GM21529 (cell line): ENCODE measurements at regions not wholly inside any gene's neighbourhood (a gene's known extent, or its start where the extent isn't known, plus 50 kb on each side); places are given as distances from the start of the nearest gene placed in this dataset.
"Not testable (repeated sequence)": the region's sequence is repeated elsewhere in the genome, so short reads cannot be mapped to it uniquely, and the experiment has no call there.

Experiments
- ATAC-seq: cut with Tn5 transposase; IDR thresholded peaks from one replicate; pipeline ENCODE4 v1.9.1; 2021; ENCODE audit not compliant: unreplicated experiment

DNA sequence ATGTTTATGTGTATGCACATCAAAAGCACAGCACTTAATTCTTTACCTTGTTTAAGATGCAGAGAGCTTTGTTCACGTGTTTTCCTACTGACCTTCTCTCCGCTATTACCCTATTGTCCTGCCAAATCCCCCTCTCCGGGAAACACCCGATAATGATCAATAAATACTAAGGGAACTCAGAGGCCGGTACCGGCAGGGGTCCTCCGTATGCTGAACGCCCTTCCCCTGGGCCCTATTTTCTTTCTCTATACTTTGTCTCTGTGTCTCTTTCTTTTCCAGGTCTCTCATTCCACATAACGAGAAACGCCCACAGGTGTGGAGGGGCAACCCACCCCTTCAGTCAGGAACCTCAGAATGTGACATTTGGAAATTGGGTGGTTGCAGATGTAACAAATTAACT is 160.1 kb downstream of the ADRA2C start:
- ATAC-seq: not testable (repeated sequence)

DNA sequence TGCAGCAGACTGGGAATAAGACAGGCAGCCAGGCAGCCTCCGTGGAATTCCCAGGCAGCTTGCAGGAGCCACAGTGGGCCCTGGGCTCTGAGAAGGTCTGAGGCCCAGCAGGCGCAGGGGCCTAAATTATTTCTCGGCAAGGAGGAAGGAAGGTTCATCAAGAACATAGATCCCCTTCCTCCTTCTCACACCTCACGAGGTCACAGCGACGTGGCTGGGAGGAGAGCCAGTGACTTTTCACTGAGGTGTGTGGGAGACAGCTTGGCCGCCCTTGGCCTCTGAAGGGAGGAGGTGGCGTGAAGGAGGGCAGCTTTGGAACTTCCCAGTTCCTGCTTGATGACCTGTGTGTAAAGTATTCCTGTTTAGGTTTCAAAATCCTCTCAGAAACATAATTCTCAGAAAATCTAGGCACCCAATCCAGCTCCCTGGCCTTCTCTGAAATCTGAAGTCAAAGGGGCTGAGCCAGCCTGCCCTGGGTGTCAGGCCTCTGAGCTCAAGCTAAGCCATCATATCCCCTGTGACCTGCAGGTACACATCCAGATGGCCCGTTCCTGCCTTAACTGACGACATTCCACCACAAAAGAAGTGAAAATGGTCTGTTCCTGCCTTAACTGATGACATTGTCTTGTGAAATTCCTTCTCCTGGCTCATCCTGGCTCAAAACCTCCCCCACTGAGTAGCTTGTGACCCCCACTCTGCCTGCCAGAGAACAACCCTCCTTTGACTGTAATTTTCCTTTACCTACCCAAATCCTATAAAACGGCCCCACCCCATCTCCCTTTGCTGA is 161.0 kb downstream of the ADRA2C start:
- ATAC-seq: not testable (repeated sequence)

DNA sequence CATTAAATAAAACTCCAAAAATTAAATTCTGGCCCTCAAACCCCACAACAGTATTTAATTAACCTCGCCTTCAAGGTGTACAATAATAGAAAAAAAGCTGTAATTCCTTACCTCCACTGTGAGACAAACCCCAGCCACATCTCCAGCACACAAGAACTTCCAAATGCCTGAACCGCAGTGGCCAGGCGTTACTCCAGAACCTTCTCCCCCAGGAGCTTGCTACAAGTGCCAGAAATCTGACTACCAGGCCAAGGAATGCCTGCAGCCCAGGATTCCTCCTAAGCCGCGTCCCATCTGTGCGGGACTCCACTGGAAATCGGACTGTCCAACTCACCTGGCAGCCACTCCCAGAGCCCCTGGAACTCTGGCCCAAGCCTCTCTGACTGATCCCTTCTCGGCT is 163.2 kb downstream of the ADRA2C start:
- ATAC-seq: not testable (repeated sequence)

DNA sequence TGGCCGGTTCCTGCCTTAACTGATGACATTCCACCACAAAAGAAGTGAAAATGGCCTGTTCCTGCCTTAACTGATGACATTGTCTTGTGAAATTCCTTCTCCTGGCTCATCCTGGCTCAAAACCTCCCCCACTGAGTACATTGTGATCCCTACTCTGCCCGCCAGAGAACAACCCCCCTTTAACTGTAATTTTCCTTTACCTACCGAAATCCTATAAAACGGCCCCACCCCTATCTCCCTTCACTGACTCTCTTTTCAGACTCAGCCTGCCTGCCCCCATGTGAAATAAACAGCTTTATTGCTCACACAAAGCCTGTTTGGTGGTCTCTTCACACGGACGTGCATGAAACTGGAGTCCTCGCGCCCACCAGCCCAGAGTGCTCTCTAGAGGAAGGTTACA is 166.5 kb downstream of the ADRA2C start:
- not testable (repeated sequence) for ATAC-seq

DNA sequence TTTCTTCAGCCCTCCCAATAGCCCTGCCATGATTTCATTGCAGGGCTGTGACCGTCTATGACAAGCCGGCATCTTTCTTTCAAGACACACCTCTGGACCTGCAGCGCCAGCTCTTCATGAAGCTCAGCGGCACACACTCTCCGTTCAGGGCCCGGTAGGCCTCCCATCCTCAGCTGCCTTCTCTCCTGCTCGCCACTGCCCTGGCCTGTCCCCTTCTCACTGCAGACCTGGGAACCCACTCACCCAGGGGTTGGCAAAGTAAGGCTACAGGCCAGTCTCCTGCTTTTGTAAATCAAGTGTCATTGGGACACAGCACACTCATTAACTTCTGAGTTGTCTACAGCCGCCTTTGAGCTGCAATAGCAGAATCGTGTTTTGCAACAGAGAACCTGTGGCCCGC is 169.2 kb downstream of the ADRA2C start:
- ATAC-seq: not testable (repeated sequence)

DNA sequence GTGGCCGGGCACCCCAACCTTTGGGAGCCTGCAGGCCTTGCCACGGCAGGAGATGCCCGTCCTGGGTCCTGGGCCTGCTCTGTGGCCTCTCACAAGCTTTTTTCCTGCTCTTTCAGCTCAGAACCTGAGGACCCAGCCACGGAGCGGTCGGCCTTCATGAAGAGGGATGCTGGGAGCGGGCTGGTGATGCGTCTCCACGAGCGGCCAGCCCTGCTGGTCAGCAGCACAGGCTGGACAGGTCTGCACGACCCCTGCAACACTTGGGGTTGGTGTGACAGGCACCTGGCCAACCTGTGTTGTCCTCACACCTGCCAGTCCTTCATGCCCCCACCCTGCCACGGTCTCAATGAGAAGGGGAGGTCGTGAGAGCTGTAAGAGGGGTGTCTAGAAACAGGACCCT is 170.0 kb downstream of the ADRA2C start:
- ATAC-seq: no peak

DNA sequence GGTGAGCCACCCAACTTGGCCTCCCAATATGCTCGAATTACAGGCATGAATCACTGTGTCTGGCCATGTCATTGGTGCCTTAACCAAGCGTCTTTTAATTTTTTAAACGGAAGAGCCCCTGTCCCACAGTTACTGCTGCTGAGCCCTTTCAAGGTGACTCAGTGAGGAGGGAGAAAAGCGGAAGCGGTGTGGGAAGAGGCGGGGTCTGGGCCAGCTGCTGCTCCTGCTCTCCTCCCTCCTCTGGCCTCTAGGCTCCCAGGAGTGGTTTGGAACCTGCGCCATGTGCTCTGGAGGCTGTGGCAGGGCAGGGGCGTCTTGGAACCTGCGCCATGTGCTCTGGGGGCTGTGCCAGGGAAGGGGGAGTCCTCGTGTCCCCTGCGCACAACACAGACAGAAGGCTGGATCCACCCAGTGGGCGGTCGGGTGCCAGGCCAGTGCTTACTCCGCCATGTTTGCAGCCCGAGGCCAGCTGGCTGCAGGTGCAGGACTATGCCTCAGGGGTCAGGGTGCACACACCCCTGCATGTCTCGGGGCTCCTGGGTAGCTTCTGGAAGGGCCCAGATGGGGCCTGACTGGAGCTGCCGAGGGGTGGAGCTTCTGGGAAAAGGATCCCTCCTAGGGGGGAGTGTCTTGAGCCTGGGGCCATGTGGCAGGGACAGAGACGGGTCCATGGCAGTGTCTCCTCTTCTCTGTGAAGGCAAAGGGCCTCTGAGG is 171.8 kb downstream of the ADRA2C start:
- ATAC-seq: not testable (repeated sequence)

DNA sequence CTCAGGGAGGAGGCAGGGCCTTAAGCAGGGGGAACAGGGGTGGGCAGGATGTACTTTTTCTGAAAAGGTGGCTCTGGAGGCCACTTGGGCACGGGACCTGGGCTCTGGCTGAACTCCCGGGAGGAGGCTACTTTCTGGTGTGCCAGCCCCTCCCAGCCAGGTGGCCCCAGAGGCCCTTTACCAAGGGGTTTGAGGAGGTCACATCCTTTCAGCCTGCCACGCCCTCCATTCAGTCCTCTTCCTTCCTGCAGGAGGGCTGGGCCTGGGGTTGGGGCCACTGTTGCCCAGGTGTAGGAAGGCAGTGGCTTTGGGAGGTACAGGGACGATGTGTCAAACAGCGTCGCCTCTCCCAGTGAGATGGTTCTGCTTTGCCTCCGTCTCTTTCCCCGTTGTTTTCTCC is 172.5 kb downstream of the ADRA2C start:
- not testable (repeated sequence) for ATAC-seq

DNA sequence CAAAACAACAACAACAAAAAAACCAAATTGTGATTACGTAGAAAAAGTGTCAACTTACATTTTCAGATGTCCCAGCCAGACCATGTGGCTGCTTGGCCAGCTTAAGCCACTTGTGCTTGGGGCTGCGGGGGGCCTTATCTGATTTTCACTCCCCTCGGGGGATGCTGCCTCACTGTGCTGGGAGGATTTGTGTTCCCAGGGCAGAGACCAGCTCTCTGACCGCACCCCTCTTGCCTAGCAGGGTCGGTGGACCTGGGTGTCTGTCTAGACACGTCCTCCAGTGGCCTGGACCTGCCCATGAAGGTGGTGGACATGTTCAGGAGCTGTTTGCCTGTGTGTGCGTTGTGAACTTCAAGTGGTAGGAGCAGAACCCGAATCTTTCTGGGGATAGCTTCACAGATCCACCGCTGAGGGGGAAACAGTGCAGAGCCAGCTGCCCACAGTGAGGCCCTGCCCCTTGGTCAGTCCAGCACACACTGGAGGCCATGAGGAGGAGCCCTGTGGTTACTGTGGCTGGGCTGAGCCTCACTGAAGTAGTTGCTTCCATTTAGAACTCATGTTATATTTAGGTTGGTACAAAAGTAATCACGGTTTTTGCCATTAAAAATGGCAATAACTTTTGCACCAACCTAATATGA is 173.9 kb downstream of the ADRA2C start:
- ATAC-seq: not testable (repeated sequence)

DNA sequence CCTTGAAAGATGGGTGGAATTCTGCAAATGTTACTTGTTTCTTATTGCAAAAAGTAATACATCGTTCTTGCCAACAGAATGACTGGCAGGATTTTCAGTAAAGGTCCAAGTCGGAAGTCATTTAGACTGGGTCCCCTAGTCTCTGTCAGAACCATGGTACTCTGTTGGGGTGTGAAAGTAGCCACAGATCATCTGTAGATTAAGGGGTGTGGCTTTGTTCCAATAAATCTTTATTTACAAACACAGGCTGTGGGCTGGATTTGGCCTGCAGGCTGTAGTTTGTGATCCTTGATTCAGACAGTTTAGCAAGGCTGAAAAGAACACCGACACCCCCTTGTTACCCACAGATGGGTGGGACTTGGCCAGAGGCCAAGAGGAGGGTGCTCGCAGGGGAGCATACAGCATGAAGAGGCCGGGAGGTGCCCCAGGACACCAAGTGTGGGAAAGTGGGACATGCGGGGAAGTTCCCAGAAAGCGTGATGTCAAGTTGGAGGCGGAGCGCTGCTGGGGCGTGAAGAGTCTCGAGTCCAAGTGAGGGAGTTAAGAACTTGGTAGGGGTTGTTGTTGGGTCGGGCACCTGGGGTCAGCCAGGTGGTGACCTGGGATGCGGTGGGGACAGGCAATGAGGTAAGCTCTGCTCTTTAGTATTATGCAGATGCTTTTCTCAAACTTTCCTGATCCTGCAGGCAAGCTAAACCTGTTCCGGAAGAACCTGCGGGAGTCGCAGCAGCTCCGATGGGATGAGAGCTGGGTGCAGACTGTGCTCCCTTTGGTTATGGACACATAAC is 175.7 kb downstream of the ADRA2C start:
- ATAC-seq: not testable (repeated sequence)

DNA sequence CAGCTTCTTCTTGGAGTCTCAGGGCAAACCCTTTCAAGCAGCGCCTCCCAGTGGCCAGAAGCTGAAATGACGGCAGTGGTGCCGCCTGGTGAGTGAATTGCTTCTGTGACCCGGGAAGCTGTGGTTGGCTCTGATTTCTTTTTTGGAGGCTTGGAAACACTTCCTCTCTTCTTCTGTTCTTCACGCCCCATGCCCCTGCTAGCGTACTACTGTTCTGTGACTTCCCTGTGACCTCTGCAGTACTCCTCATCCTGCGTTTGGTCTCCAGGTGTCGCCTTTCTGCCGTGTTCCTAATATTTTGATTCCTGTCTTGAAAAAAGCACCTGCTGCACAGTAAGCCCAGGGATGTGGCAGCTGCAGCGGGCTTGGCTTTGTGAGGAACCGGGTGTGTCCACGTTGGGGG is 176.4 kb downstream of the ADRA2C start:
- not testable (repeated sequence) for ATAC-seq

DNA sequence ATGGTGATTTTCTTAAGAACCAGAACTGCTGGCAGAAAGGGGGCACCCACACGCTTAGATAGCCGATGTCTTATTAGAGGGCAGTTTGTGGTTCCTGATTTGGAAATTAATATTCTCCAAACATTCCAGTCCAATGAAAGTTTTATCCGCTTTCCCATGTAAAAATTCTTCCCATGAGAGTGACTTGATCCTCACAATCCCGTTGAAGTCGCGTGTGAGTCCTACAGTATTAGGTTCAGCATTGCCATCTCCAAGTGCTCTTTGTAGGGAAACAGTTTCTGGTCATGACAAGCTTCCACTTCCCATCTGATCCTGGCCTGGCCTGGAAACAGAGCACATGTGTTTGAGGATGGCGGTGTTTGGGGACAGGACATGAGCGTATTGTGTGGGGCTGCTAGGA is 176.9 kb downstream of the ADRA2C start:
- not testable (repeated sequence) for ATAC-seq

DNA sequence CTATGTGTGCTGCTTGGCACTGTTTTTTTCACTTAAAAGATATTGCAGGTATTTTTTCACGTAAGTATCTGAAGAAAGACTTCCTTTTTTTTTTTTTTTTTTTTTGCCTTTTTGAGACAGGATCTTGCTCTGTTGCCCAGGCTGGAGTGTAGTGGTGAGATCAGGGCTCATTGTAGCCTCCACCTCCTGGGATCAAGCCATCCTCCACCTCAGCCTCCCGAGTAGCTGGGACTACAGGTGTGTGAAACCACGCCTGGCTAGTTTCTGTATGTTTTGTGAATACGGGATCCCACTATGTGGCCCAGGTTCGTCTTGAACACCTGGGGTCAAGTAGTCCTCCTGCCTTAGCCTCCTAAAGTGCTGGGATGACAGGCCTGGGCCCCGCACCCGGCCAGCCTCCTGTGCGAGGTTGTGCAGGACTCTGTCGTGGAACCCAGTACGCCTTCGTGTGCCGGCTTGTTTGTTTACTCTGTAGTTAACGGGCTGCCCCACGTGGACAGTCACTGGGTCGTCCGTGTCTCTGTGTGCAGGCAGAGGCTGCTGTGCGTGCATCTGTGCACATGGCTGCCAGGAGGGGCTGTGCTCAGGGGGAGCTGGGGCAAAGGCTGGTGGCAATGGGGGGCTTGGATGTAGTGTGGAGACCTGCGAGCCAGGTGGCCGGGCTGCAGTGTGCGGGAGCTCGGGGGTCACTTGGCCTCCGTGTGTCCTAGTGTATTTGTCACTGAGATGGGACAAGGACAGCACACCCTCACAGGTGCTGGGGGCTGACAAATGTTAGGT is 179.5 kb downstream of the ADRA2C start:
- ATAC-seq: no peak

DNA sequence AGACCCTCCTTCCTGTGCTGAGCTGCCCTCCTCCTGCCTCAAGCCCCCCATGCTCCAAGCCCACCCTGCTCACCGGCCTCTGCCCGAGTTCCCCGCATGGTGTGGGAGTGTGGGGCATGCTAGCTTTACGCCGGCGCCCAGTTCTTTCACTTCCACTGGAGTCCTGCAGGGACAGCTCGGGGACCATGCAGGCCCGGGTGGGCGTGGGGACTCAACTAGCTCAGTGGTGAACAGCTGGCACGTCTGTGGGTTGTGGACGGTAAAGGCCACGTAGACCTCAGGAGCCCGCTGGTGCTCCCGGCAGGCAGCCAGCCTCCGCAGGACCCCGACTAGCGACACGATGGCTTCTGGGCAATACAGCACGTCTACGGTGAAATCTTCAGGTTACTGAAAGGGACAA is 180.4 kb downstream of the ADRA2C start:
- not testable (repeated sequence) for ATAC-seq

DNA sequence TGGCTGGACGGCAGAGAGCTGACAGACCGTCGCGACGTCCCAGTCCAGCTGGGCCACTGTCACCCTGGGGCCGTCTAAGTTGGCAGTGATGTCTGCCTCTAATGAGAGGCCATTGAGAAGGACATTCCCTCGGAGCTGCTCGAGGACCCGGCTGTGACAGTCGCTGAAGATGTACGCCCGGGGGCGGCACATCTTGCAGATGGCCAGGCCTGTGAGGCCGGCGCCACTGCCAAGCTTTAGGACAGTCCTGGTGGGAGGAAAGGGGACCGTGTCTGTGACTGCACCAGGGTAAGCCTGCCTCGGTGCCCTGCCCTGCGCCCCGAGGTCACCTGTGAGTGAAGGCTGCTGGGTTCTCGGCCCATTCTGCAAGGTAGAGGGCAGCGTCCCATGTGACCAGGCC is 181.6 kb downstream of the ADRA2C start:
- ATAC-seq: not testable (repeated sequence)

DNA sequence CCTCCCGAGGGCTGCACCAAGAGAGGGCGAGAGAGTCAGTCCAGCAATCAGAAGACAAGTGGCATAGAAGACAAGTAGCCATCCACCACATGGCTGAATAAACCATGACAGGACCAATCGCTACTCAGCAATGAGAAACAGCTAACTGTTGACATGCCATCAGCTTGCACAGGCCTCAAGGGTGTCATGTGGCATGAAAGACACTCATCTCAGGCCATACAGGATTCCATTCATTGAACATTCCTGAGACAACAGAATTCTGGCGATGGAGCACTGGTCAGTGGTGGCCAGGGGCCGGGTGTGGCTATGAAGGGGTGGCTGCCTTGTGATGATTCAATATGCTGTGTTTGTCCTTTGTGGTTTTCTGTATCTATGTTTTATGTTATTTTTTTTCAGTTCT is 182.0 kb downstream of the ADRA2C start:
- ATAC-seq: not testable (repeated sequence)

DNA sequence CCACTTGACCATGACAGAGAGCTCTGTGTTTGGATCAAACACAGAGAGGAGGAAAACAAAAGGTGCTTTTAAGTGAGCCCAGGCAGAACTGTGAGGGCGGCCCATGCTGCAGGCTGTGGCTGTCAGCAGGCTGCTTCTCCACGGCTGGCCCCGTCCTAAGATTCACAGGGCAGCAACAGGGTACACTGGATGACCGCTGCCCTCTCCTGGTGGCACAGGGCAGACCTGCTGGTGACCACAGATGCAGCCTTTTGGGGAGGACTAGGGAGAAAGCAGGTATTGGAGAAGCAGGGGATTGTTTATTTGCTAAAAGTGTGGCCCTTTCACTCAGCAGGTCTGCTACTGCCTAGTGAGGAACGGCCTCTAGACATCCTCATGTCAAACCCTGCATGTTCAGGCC is 183.7 kb downstream of the ADRA2C start:
- ATAC-seq: not testable (repeated sequence)

DNA sequence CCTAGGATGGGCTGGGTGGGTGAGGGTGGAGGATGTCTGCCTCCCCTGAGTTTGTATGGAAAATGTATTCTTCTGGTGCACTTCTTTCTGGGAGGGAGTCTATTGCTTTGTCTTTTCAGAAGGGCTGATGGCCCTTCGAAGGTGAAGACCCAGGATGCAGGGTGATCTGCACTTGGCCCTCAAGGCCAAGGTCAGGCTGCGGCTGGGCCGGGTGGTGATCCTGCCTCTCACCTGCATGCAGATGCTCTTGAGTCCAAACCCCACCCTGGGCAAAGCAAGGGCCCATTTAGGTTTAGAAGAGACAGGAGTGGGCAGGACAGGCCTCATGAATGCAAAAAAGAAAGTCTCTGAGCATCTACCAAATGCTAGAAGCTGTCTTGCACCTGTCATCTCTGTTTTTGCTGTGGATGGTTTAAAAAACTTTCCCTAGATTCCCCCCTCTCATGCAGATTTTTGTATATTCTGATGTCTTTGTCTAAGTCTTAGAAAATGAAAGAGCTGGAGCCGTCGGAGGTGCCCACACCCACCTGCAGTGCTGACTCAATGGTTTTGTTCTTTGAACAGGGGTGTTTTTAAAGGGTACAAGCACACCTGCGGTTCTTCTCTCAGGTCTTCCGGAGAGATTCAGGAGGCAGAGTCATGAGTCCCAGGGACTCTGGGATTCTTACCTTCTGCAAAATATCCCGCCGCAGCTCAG is 186.4 kb downstream of the ADRA2C start:
- ATAC-seq: not testable (repeated sequence)

DNA sequence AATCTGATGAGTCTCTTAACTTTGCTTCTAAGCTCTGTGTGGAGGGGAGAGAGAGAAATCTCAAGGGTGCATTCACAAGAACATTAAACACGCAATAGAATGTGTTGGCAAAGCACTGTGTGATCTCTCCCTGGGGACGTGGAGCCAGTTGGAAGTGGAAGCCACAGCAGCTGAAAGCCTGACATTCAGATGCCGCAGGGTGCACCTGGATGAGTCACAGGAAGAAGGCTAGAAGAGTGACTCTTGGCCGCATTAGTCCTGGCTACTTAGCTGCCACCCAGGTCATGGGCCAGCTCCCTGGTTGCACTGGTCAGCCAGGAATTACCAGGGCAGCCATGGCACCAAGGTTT is 186.9 kb downstream of the ADRA2C start:
- not testable (repeated sequence) for ATAC-seq
